Kidney glomerular epithelial cell (primary cell): ENCODE measurements at regions not wholly inside any gene's neighbourhood (a gene's known extent, or its start where the extent isn't known, plus 50 kb on each side); places are given as distances from the start of the nearest gene placed in this dataset.
"Not testable (repeated sequence)": the region's sequence is repeated elsewhere in the genome, so short reads cannot be mapped to it uniquely, and the experiment has no call there.

Source experiments
- DNase-seq: peaks from one replicate; lab custom pipeline; 2025; lab: John Stamatoyannopoulos, UW

GRCh38 chr16:24624102-24624501 is 84.7 kb downstream of the RBBP6 start:
- no peak for DNase-seq

GRCh38 chr16:24626256-24626655 is 86.9 kb downstream of the RBBP6 start:
- no peak for DNase-seq

- DNase-seq: no peak
Measured at GRCh38 chr16:24634919-24635318, 94.5 kb upstream of the TNRC6A start.

- peak; percentile 76 for DNase-seq
Measured at GRCh38 chr16:24635900-24636610, 93.4 kb upstream of the TNRC6A start.

GRCh38 chr16:24639769-24640168 is 89.7 kb upstream of the TNRC6A start:
- no peak for DNase-seq

- DNase-seq: no peak
Measured at GRCh38 chr16:24643489-24643888, 86.0 kb upstream of the TNRC6A start.

- peak; percentile 91 for DNase-seq
Measured at GRCh38 chr16:24645739-24646645, 83.5 kb upstream of the TNRC6A start.

- DNase-seq: no peak
Measured at GRCh38 chr16:24646646-24646995, 82.8 kb upstream of the TNRC6A start.

- DNase-seq: no peak
Measured at GRCh38 chr16:24652209-24652712, 77.2 kb upstream of the TNRC6A start.

- no peak for DNase-seq
Measured at GRCh38 chr16:24652803-24653202, 76.6 kb upstream of the TNRC6A start.

- no peak for DNase-seq
Measured at GRCh38 chr16:24653725-24654124, 75.7 kb upstream of the TNRC6A start.

GRCh38 chr16:24665942-24666341 is 63.5 kb upstream of the TNRC6A start:
- DNase-seq: not testable (repeated sequence)

GRCh38 chr16:24667244-24667764 is 62.1 kb upstream of the TNRC6A start:
- DNase-seq: no peak

GRCh38 chr16:24668481-24669061 is 60.9 kb upstream of the TNRC6A start:
- DNase-seq: peak; percentile 54

GRCh38 chr16:24670623-24671454 is 58.6 kb upstream of the TNRC6A start:
- DNase-seq: peak; percentile 84

GRCh38 chr16:24671455-24671954 is 57.9 kb upstream of the TNRC6A start:
- DNase-seq: no peak

- no peak for DNase-seq
Measured at GRCh38 chr16:24673155-24673554, 56.3 kb upstream of the TNRC6A start.

- DNase-seq: no peak
Measured at GRCh38 chr16:24674877-24675276, 54.6 kb upstream of the TNRC6A start.

- DNase-seq: no peak
Measured at GRCh38 chr16:24677388-24677787, 52.1 kb upstream of the TNRC6A start.
